ENCODE measurements at regions not wholly inside any gene's neighbourhood (a gene's known extent, or its start where the extent isn't known, plus 50 kb on each side); places are given as distances from the start of the nearest gene placed in this dataset.

GRCh38 chr13:59201841-59202240 is 961.9 kb downstream of the DIAPH3 start:
- intact Hi-C loops (cut with DNase I): no loop called here
- no peak for TF ChIP-seq CTCF (IDR thresholded peaks at IDR 0.05)
- TF ChIP-seq EP300 (IDR thresholded peaks at IDR 0.05): no peak
- no peak for TF ChIP-seq POLR2AphosphoS5 (IDR thresholded peaks at IDR 0.05)
- no peak for TF ChIP-seq POLR2A (IDR thresholded peaks at IDR 0.05; ENCODE audit: low read depth)
- H3K9me3 ChIP-seq: peaks cover 0 to 7% (median 0%) of the 10 kb centered on the region in 4 donors
- H3K27me3 ChIP-seq: no peaks in the 10 kb centered on the region
- H3K4me3 ChIP-seq: no peak overlapping the region
- H3K4me1 ChIP-seq: no peaks in the 10 kb centered on the region
- H3K27ac ChIP-seq (replicated peaks in 1 of 4): no peak overlapping the region
- no peak for DNase-seq (ENCODE audit: extremely low spot score)
- WGBS: 56% methylated on average over 2 of the region's 2 CpGs
- no peaks in the 10 kb centered on the region for H3K36me3 ChIP-seq

GRCh38 chr13:59203855-59204254 is 959.9 kb downstream of the DIAPH3 start:
- no peak overlapping the region for H3K27ac ChIP-seq (replicated peaks in 1 of 4)
- H3K4me1 ChIP-seq: no peaks in the 10 kb centered on the region
- no peak overlapping the region for H3K4me3 ChIP-seq
- intact Hi-C loops (cut with DNase I): no loop called here
- no peaks in the 10 kb centered on the region for H3K27me3 ChIP-seq
- H3K9me3 ChIP-seq: peaks cover 0 to 7% (median 0%) of the 10 kb centered on the region in 4 donors
- WGBS: 75% methylated on average over 6 of the region's 6 CpGs
- H3K36me3 ChIP-seq: no peaks in the 10 kb centered on the region
- DNase-seq (ENCODE audit: extremely low spot score): no peak
- TF ChIP-seq EP300 (IDR thresholded peaks at IDR 0.05): no peak
- TF ChIP-seq CTCF (IDR thresholded peaks at IDR 0.05): no peak
- TF ChIP-seq POLR2A (IDR thresholded peaks at IDR 0.05; ENCODE audit: low read depth): no peak

GRCh38 chr13:59205501-59205900 is 958.2 kb downstream of the DIAPH3 start:
- DNase-seq (ENCODE audit: extremely low spot score): no peak
- H3K27me3 ChIP-seq: no peaks in the 10 kb centered on the region
- H3K27ac ChIP-seq (replicated peaks in 1 of 4): no peak overlapping the region
- H3K36me3 ChIP-seq: no peaks in the 10 kb centered on the region
- H3K4me1 ChIP-seq: no peaks in the 10 kb centered on the region
- WGBS: 95% methylated on average over 5 of the region's 5 CpGs
- no peak overlapping the region for H3K4me3 ChIP-seq
- TF ChIP-seq EP300 (IDR thresholded peaks at IDR 0.05) (no peak), CTCF (IDR thresholded peaks at IDR 0.05) (no peak), POLR2AphosphoS5 (IDR thresholded peaks at IDR 0.05) (no peak)
- intact Hi-C loops (cut with DNase I): no loop called here
- H3K9me3 ChIP-seq: peaks cover 0 to 7% (median 0%) of the 10 kb centered on the region in 4 donors

GRCh38 chr13:59208405-59209195 is 955.1 kb downstream of the DIAPH3 start:
- Histone ChIP-seq H3K9me3 (no peaks in the 10 kb centered on the region), H3K27me3 (no peaks in the 10 kb centered on the region), H3K27ac (replicated peaks in 1 of 4) (no peak overlapping the region), H3K36me3 (no peaks in the 10 kb centered on the region), H3K4me3 (no peak overlapping the region), H3K4me1 (no peaks in the 10 kb centered on the region)
- no peak for TF ChIP-seq POLR2A (IDR thresholded peaks at IDR 0.05; ENCODE audit: low read depth)
- no peak for TF ChIP-seq POLR2AphosphoS5 (IDR thresholded peaks at IDR 0.05)
- TF ChIP-seq CTCF (IDR thresholded peaks at IDR 0.05): no peak
- TF ChIP-seq EP300 (IDR thresholded peaks at IDR 0.05): no peak
- 88% methylated on average over 6 of the region's 6 CpGs for WGBS
- DNase-seq (ENCODE audit: extremely low spot score): no peak
- intact Hi-C loops (cut with DNase I): no loop called here

GRCh38 chr13:59210543-59210942 is 953.2 kb downstream of the DIAPH3 start:
- 52% methylated on average over 1 of the region's 1 CpG for WGBS
- Histone ChIP-seq H3K9me3 (no peaks in the 10 kb centered on the region), H3K27ac (replicated peaks in 1 of 4) (no peak overlapping the region), H3K27me3 (no peaks in the 10 kb centered on the region), H3K4me3 (no peak overlapping the region), H3K4me1 (no peaks in the 10 kb centered on the region), H3K36me3 (no peaks in the 10 kb centered on the region)
- no peak for DNase-seq (ENCODE audit: extremely low spot score)
- intact Hi-C loops (cut with DNase I): no loop called here
- TF ChIP-seq POLR2AphosphoS5 (IDR thresholded peaks at IDR 0.05) (no peak), POLR2A (IDR thresholded peaks at IDR 0.05; ENCODE audit: low read depth) (no peak), EP300 (IDR thresholded peaks at IDR 0.05) (no peak), CTCF (IDR thresholded peaks at IDR 0.05) (no peak)
